HuH-7.5 (cell line): ENCODE measurements at regions not wholly inside any gene's neighbourhood (a gene's known extent, or its start where the extent isn't known, plus 50 kb on each side); places are given as distances from the start of the nearest gene placed in this dataset.

Experiments used
- DNase-seq: peaks from one replicate; pipeline ENCODE4 v3.0.0; 2011; ENCODE audit warnings: low spot score

DNA sequence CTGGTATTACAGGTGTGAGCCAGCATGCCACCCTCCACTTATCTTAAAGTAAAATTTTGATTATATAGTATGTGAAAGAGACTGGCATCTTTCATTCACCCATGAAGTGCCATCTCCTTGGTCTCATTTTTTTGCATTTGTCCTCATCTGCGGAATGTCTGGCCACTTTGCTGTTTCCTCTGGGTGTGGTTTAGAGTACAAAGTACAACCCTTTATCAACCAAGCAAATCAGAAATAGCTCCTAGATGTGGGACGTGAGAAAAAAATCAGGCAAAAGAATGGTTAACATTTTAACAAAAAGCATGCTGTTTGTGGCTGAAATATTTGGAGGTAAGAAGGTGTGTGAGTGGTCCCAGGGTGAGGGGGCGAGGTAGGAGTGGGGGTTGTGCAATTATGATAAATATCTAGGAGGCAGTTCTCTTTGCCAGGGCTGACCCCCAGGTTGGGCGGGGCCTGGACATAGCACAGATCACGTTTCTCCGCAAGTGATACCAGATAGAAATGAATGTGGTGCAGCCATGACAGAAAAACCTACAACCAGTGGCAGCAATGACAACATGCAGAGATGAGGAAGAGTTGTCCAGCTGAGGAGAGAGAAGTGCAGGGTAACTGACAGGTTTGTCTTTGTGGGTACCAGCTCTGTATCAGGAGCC, 115.8 kb upstream of the SERTAD2 start:
- DNase-seq: peak; percentile 21

DNA sequence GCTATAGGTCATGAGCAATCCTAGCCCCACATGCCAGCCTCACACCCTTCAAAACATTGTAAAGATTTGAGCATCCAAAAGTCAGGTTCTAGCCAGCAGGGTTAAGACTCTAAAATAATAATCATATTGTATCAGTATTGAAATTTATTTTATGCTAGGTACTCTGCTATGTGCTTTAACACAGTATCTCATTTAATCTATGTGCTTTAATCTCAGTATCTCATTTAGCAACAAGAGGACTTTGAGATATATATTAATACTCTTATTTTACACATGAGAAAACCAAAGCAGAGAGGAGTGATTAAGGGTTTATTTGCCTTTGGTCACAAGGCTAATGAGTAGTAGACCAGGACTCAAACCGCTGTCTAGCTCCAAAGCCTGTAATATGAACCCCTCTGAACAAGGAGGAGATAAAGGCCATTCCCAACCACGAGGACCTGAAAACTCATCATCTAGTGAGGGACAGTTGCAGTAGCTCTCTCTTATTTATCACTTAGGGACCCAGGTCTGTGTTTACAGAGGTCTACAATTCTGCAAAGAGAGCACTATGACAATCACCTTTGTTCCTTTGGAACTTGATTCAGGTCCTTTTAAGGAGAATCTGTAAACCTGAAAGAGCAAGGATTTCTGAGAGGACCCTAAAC, 116.5 kb upstream of the SERTAD2 start:
- DNase-seq: no peak

DNA sequence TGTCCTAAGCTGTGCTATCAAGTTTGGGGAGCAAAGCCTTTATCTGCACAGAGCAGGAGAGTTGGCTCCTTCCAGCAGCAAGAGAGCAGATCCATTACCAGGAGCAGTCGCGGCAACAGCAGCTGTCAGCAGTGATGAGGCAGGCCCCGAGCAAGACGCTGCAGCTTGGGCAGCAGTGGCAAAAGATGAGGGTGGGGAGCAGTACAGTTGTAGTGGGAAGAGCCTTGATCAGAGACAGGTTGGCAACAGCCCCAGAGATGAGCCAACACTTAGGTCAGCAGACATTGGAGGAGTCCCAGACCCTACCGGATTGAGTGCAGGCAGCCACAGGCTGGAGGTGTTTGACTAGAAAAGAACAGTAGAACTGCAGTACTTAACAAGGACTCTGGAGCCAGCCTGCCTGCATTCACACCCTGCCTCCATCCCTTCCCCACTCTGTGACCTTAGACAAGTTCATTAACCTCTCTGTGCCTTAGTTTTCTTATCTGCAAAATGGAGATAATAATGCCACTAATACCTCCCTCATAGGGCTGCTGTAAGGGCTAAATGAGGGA, 117.1 kb upstream of the SERTAD2 start:
- no peak for DNase-seq

DNA sequence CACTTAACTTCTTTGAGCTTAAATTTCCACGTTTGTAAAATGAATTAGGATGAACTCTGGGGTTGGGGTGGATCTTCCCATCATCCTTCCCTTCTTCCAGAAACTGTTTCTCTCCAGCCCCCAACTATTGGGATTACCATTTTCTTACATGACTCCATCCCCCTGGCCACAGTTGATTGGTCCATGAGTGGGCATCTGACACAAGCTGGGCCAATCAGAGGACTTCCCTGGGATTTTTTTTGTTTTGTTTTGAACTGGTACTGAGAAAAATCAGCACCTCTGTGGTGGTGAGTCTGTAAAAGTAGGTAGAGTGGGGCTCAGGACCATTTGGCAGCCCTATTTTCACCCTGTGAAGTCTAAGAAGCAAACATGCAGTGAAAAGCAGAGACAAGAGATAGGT, 118.0 kb upstream of the SERTAD2 start:
- DNase-seq: no peak

DNA sequence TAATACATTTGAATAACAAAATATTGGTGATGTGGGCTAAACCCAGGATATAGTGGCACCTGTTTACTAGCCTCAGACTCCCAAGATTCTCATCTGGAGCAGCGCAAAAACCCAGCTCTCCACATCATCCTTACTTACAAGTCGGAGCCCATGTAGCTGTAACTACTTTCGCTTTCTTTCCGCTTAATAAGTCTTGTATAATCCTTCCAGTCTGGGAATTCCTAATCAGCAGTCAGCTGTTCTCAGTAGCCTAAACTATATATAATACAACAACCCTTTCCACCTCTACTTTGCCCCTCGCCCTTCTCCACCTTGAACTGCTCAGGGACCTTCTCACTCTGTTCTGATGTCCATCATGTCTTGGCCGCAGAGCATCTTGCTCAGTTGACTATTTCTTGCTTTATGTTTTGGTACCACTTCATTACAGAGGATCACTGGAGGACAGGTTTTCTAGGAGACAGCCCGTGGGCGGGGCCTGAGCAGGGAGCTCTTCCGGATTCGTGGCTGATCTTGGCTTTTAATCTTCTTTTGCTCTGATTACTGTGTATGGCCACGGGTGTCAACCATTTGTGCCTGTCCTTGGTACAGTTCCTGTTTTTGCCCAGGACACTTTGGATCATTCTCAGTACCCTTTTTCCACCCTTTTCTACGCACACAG, 119.9 kb upstream of the SERTAD2 start:
- no peak for DNase-seq

DNA sequence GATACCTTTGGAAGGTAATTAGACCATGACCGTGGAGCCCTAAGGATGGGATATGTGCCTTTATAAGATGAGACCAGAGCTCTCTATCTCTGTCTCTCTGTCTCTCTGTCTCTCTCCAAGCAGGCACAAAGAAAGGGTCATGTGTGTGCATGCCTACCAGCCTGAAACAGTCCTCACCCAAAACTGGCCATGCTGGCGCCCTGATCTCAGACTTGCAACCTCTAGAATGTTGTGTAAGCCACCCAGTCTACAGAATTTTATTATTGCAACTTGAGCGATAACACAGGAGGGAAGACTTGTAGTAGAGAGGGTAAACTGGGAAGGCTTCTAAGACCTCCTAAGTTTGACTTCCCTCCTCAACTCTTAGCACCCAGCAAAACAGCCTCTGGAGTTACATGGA, 124.1 kb upstream of the SERTAD2 start:
- no peak for DNase-seq

DNA sequence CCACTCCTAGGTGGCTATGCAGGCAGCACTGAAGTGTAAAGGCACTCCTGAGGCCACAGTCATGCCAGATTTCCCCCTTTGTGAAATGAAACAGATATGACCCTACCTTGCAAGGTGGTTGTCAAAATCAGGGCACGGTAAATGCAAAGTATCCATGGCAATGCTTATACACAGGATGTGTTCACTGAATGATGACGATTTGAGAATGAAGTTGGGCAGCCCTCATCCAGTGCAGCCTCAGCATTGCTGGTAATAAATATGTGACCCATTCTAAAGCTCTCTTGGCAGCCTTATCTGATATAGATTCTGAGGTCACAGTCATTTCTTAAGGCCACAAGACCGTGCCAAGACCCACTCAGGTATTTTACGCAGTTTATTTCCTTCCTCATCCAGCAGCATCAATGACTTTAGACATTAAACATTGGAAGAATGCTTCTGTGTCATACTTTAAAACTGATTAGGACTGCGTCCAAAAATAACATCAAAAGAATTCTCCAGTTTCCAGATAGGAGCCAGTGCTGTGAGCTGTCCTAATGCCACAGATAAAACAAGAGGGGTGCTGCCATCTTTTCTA, 125.5 kb upstream of the SERTAD2 start:
- DNase-seq: no peak

DNA sequence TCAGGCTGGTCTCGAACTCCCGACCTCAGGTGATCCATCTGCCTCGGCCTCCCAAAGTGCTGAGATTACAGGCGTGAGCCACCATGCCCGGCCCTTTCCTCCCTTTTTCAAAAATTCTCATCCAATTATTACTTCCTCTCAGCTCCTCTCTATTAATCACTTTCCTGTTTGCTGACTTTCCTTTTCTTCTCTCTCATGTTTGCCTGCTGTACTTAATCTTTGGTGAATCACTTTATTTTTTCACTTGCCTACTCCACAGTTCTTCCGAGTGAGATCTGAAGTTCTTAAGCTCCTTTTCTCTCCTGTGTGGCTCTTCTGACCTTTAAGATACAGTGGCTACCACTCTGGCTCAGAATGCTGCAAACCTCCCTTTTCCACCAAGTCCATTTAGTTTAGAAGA, 126.3 kb upstream of the SERTAD2 start:
- DNase-seq: no peak

DNA sequence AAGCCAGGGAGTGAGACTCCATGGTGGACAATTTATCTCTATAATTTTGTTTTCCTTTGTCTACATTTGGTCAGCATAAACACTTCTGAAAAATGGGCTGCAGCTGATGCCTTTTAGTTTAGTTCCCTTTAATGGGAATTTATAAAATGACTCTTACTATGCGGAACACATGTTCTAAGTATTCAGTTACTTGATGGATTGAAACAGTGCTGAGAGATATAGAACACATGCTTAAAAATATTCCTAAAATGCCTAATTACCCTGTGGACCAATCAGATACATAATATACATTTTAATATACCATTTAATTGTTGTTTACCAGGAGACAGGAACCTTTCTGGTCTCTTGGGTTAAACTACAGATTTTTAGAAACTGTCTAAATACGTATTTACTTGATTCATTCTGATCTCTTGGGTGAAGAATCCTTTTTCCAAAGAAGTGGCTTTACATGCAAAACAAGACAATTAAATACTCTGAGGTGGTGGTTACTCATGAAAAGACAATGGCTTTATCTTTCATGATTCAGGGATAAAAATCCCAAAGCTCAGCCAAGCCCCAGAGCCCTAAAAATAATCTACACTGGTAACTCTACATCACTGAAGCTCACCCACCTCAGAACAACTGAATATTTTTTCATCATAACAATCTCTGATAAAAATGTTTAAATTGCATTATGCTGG, 128.1 kb upstream of the SERTAD2 start:
- no peak for DNase-seq

DNA sequence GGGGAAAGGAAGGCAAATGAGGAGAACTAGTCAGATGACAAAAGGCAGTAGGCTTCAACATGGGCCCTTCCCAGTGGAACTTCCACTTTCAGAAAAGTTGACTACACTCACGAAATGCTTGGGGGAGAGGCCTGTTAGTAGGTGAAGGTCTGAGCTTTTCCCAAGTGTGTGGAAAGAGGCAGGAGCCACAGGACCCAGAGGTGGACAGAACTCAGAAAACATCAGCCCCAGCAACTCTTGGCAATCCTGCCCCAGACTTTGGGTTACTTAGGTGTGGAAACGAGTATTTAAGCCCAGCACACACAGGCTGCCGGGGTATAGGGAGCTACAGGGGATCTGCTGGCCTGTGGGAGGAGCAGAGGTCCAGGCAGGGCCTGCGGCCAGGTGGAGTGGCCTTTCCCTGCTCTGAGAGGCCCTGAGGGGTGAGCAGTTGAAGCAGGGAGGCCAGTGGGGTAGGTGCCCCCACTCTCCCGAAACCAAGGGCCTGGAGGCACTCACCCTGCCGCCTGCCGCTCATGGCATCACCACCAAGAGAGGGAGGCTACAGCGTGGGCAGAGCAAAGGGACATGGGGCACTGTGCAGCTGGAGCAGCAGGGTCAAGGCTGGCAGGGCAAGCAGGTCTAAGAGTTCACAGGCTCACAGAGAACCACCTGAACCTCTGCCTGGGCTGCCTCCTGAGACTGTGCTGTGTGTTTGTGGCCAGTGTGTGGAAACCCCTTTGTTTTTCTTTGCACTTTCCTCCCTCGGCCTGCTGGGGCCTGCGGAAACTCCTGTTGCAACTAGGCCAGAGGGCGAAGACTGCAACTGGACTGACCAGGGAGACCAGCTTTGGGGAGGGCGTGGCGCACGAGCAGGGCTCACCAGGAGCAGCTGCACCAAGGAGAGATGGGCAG, 130.7 kb upstream of the SERTAD2 start:
- DNase-seq: no peak

DNA sequence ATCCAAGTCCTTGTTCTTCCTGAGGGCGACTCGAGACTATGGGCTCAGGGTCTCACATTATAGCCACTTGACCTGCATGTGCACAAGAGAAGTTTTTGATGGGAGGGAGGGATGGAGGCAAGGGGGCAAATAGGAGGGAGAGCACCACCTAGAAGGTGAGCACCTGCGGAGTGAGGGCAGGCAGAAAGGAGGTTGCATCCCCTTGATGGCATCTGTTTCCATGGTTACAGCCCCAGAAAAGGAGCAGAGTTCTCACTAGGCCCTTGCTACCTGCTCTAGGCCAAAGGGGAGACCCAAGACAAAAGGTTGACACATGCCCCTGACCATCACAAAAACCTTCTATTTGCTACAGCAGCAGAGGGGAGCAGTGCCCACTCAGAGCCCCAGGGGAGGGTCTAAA, 131.5 kb upstream of the SERTAD2 start:
- DNase-seq: no peak

DNA sequence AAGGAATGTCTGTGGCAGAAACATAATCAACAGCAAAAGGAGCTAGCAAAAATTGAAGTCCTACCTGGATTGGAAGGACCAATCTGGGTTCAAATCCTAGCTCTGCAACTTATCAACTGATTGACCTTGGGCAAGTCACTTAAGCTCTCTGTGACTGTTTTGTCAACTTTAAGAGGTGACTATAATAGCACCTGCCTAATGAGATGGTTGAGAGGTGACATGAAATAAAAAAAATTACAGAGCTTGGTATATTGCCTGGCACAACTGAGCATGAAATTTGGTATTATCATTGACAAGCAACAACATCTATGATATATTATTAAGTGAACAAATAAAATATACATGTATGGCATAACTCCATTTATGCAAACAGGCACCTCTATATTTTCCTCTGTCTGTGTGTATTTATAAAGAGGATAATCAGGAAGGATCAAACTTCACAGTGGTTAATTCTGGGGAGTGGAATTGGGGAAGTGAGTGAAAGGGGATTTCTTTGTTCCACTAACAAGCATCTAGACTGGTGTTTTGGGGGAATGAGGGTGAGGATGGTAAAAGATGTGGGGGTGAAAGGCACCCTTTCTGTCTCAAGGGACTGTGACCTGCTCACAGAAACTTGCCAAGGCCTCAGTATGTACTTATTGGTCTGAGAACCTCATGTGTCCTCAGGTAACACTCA, 132.8 kb upstream of the SERTAD2 start:
- DNase-seq: no peak

DNA sequence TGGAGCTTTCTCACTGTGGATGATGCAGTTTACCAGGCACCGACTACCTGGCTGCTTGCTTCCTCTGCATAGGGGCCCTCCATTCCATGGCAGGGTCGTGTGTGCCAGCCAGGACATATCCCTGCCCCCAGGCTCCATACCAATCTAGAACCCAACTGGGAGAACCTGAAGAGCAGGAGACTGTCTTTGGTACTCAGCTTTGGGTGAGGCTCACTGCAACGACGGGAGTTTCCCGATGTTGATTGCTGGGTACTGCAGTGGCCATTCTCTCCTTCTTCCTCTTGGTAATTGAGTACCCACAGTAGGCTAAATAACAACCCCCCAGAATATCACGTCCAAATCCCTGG, 133.3 kb upstream of the SERTAD2 start:
- no peak for DNase-seq

DNA sequence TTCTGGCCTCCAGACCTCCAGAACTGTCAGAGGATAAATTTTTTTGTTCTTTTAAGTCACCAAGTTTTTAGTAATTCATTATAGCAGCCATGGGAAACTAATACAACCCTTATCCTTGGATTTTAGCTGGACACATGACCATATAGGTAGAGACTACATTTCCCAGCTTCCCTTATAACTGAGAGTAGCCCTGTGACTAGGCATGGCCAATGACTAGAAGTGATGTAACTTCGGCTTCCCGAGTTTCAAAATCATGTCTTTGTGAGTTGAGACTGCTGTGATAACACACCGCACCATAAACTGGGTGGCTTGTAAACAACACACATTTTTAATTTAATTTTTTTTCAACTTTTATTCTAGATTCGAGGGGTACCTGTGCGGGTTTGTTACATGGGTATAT, 134.0 kb upstream of the SERTAD2 start:
- no peak for DNase-seq

DNA sequence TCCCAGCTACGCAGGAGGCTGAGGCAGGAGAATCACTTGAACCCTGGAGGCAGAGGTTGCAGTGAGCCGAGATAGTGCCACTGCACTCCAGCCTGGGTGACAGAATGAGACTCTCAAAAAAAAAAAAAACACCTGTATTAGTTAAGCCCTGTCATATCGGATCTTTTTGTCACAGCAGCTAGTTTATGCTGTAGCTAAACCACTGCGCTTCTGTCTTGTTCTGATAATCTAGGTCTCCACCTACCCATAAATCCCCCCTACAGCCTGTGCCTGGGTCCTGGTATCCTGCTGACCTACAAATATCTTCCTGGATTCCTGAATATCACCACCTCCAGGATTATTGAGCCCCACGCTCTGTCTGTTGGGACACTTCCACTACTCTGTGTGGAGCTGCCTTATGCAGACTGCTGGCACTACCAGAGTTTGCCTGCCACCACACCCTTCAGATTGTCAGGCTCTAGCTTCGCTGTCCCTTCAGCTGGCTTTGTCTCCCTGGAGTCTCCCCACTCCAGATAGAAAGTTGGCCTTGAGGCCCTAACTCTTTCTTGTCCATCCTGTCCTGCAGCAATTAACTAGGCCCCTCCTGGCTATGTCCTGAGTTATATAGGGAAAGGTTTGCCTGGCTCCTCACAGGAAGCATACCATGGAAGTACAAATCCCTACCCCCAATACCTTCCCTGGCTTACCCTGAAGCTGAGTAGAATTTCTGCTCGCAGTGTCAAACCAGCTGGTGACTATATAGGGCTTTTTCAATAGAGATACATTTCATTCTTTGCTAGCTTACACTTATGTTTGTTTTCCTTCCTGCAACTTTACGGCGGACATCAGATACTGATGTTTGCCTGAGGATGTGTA, 136.0 kb upstream of the SERTAD2 start:
- no peak for DNase-seq

DNA sequence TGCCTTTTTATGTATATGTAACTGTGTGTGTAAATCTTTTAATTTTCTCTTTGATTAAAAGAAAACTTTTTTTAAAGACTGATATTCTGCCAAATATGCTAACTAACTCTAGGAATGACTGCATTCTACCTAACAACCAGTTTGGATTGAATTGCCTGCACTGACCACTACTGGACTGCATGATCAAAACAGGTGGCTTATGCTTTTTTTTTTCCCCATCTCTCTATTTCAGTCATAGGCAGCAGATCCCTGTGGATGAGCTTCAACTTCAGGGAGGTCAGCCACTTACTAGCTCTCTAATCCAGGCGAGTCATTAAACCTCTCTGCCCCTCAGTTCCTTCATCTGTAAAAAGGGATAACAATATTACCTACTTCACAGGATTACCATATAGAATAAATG, 138.6 kb upstream of the SERTAD2 start:
- DNase-seq: no peak

DNA sequence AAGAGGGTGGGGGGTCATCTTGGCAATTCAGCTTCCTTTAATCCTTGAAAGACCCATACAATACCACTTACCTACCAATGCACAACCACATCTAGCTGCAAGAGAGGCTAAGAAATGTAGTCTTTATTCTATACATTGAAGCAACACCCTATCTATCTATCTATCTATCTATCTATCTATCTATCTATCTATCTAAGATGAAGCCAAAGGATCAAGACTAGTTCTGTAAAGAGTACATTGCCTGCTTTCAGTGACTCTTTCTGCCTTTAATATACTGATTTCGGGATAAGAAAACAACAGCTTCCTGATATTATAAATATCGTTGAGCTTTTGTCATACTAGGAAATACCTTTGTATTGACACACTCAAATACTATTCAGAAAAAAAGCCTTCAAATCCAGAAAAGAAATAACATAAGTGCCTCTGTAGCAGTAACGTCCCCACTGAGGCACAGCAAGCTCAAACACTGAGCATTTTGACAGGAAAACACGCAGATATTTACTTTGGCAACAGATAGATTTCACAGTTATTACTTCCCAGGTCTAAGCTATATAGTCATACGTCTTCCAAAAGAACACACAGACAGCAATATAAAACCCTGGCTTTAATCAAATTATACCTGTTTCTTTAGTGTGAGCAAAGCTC, 139.4 kb upstream of the SERTAD2 start:
- no peak for DNase-seq

DNA sequence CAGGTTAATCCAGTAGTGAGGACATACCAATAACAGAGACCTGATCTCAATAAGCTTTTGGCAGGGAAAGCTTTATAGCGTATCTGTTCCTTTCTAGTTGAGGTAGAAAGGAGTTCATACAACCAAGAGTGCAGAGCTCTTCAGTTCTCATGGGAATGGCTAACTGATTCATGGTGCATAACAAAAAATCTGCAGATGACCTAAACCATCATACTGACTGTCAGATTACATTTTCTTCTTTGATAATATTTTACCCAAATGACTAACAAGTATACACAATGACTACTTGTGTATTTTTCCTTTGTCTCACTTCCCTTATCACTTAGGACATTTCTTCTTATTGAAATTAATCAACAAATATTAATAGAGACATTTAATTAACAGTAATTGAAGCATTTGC, 140.0 kb upstream of the SERTAD2 start:
- no peak for DNase-seq

DNA sequence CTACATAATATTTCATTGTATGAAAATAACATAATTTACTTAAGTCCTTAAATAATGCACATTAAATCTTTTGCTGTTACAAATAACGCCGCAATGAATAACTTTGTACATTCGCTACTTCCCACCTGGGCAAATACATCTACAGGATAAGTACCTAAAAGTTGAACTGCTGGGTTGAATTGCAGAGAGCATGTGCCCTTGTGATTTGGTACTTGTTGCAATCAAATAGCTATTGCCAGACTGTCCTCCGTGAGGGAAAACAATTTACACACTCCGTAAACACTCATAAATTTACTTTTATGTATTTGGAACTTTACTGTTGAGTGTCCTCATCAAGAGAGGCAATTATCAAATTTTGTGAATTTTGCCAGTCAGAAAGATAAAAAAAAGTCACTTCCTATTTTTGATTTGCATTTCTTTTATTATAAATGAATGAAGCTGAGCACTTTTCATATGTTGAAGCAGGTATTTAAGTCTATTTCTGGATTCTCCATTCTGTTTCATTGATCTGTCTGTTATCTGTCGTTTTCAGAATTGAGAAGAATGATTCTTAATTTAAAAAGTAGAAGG, 140.8 kb upstream of the SERTAD2 start:
- DNase-seq: no peak
